ENCODE measurements at regions not wholly inside any gene's neighbourhood (a gene's known extent, or its start where the extent isn't known, plus 50 kb on each side); places are given as distances from the start of the nearest gene placed in this dataset.
"Not testable (repeated sequence)": the region's sequence is repeated elsewhere in the genome, so short reads cannot be mapped to it uniquely, and the experiment has no call there.

DNA sequence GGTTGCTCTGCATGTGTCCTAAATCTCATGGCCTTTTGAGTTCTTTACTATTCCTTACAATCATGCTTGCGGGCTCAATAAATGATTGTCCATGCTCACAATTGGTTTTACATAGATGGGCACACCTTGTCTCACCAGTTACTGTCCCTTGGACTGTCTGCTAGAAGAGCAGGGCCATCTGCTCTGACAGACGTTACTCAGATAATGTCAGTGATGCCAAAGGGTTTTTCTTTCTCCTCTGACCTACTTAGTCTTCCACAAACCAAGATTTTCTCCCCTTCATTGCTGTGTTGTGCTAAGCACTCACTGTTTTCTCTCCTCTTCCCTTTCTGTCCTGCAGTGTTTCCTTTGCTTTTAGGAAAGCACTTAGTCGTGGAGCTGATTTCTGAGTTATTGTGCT, 562.3 kb downstream of the KIF4B start:
- WGBS, 2 experiments (ENCODE audit: extremely low coverage in 2 of 2, insufficient read length in 1 of 2) = no CpG with 5 or more reads among the region's 3 CpGs

DNA sequence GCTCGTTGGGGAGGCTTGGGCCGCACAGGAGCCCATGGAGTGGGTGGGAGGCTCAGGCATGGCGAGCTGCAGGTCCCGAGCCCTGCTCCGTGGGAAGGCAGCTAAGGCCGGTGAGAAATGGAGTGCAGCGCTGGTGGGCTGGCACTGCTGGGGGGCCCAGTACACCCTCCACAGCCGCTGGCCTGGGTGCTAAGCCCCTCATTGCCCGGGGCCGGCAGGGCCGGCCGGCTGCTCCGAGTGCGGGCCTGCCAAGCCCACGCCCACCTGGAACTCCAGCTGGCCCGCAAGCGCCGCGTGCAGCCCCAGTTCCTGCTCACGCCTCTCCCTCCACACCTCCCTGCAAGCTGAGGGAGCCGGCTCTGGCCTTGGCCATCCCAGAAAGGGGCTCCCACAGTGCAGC, 573.3 kb downstream of the KIF4B start:
- H4K91ac ChIP-seq (ENCODE audit: insufficient read depth, low read depth, low read length); H3K4me1 ChIP-seq (ENCODE audit: control insufficient read depth, insufficient read depth, low read length); H4K20me1 ChIP-seq (ENCODE audit: insufficient read depth, low read length); H3K36me3 ChIP-seq (ENCODE audit: control insufficient read depth, insufficient read depth, low read length); H2AK9ac ChIP-seq (replicated peaks; ENCODE audit: low read depth, low read length, poor library complexity); ATAC-seq (ENCODE audit: low read depth); H2AK5ac ChIP-seq (ENCODE audit: low read depth, low read length); H3K23ac ChIP-seq (ENCODE audit: low read depth, low read length); H3K56ac ChIP-seq (ENCODE audit: extremely low read depth, insufficient read depth, low read length); POLR2A ChIA-PET (ENCODE audit: unreplicated experiment); H3K4me2 ChIP-seq (ENCODE audit: low read depth, low read length); DNase-seq; H4K8ac ChIP-seq (ENCODE audit: low read depth in 2 of 2, low read length in 2 of 2); H2BK120ac ChIP-seq (ENCODE audit: low read depth, low read length); dilution Hi-C loops (cut with HindIII; ENCODE audit: low sequenced_read_pairs, unreplicated experiment); CTCF ChIA-PET; H3K14ac ChIP-seq (replicated peaks; ENCODE audit: low read depth, low read length); BruUV-seq (replicated peaks); H3K9me1 ChIP-seq (ENCODE audit: insufficient read depth, low read length); H3K27ac ChIP-seq (ENCODE audit: insufficient read depth, low read length); H4K5ac ChIP-seq (ENCODE audit: low read depth, low read length); H3K4ac ChIP-seq (ENCODE audit: low read depth, low read length); H3K79me1 ChIP-seq (ENCODE audit: low read depth in 1 of 2, low read length in 2 of 2); H2AFZ ChIP-seq (replicated peaks; ENCODE audit: low read length, poor library complexity); intact Hi-C loops (cut with micrococcal nuclease); H2BK20ac ChIP-seq (ENCODE audit: low read depth, low read length); H3K27me3 ChIP-seq (ENCODE audit: control insufficient read depth, insufficient read depth, low read length); H2BK5ac ChIP-seq (ENCODE audit: low read depth, low read length, poor library complexity, severe bottlenecking); H3K4me3 ChIP-seq (ENCODE audit: insufficient read depth, low read depth, low read length); H3K9me3 ChIP-seq (ENCODE audit: control insufficient read depth, insufficient read depth, low read length); H2BK15ac ChIP-seq (ENCODE audit: low read depth, low read length); H3K9ac ChIP-seq (ENCODE audit: low read depth, low read length); H3K18ac ChIP-seq (ENCODE audit: low read depth, low read length); in situ Hi-C loops (cut with MboI; ENCODE audit: low sequenced_read_pairs): not testable (repeated sequence)
- no CpG with 5 or more reads among the region's 21 CpGs for WGBS, 2 experiments (ENCODE audit: extremely low coverage in 2 of 2, insufficient read length in 1 of 2)

More for the DNA sequence above, 562.3 kb downstream of the KIF4B start:
- H3K4me1 ChIP-seq (ENCODE audit: control insufficient read depth, insufficient read depth, low read length) = no peaks in the 10 kb centered on the region
- ChIA-PET POLR2A (ENCODE audit: unreplicated experiment) (no interaction called here), CTCF (no interaction called here)
- DNase-seq (no peak), ATAC-seq (ENCODE audit: low read depth) (no peak)
- no peak overlapping the region for H3K4me3 ChIP-seq (ENCODE audit: insufficient read depth, low read depth, low read length)
- H4K91ac ChIP-seq (ENCODE audit: insufficient read depth, low read depth, low read length) = no peak overlapping the region
- no peak overlapping the region for H3K23ac ChIP-seq (ENCODE audit: low read depth, low read length)
- no peak overlapping the region for H3K4me2 ChIP-seq (ENCODE audit: low read depth, low read length)
- dilution Hi-C loops (cut with HindIII; ENCODE audit: low sequenced_read_pairs, unreplicated experiment) (no loop called here), intact Hi-C loops (cut with micrococcal nuclease) (no loop called here), in situ Hi-C loops (cut with MboI; ENCODE audit: low sequenced_read_pairs) (no loop called here)
- no peak overlapping the region for H2AFZ ChIP-seq (replicated peaks; ENCODE audit: low read length, poor library complexity)
- BruUV-seq (replicated peaks) = no TSS peak
- H2BK5ac ChIP-seq (ENCODE audit: low read depth, low read length, poor library complexity, severe bottlenecking) = no peak overlapping the region
- no peaks in the 10 kb centered on the region for H3K36me3 ChIP-seq (ENCODE audit: control insufficient read depth, insufficient read depth, low read length)
- H2BK15ac ChIP-seq (ENCODE audit: low read depth, low read length) = no peak overlapping the region
- no peak overlapping the region for H2AK9ac ChIP-seq (replicated peaks; ENCODE audit: low read depth, low read length, poor library complexity)
- no peak overlapping the region for H3K27ac ChIP-seq (ENCODE audit: insufficient read depth, low read length)
- H4K8ac ChIP-seq (ENCODE audit: low read depth in 2 of 2, low read length in 2 of 2) = no peak overlapping the region
- H3K79me1 ChIP-seq (ENCODE audit: low read depth in 1 of 2, low read length in 2 of 2) = no peaks in the 10 kb centered on the region
- H3K18ac ChIP-seq (ENCODE audit: low read depth, low read length) = no peak overlapping the region
- no peak overlapping the region for H2BK120ac ChIP-seq (ENCODE audit: low read depth, low read length)
- no peak overlapping the region for H2BK20ac ChIP-seq (ENCODE audit: low read depth, low read length)
- no peaks in the 10 kb centered on the region for H3K27me3 ChIP-seq (ENCODE audit: control insufficient read depth, insufficient read depth, low read length)
- H3K56ac ChIP-seq (ENCODE audit: extremely low read depth, insufficient read depth, low read length) = no peak overlapping the region
- H4K20me1 ChIP-seq (ENCODE audit: insufficient read depth, low read length) = no peaks in the 10 kb centered on the region
- no peak overlapping the region for H3K14ac ChIP-seq (replicated peaks; ENCODE audit: low read depth, low read length)
- H2AK5ac ChIP-seq (ENCODE audit: low read depth, low read length) = no peak overlapping the region
- TF ChIP-seq, protein P1, sequence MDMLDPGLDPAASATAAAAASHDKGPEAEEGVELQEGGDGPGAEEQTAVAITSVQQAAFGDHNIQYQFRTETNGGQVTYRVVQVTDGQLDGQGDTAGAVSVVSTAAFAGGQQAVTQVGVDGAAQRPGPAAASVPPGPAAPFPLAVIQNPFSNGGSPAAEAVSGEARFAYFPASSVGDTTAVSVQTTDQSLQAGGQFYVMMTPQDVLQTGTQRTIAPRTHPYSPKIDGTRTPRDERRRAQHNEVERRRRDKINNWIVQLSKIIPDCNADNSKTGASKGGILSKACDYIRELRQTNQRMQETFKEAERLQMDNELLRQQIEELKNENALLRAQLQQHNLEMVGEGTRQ (IDR thresholded peaks at IDR 0.05; ENCODE audit: low read depth, low read length) = no peak
- TF ChIP-seq NFE2L2 (IDR thresholded peaks at IDR 0.05; ENCODE audit: low read depth, low read length) (no peak), CEBPB (IDR thresholded peaks at IDR 0.05; ENCODE audit: low read depth, low read length) (no peak), MXI1 (IDR thresholded peaks at IDR 0.05; ENCODE audit: borderline replicate concordance, low read depth, low read length) (no peak), RAD21 (IDR thresholded peaks at IDR 0.05; ENCODE audit: low read length) (no peak), MAZ (IDR thresholded peaks at IDR 0.05; ENCODE audit: borderline replicate concordance, low read depth, low read length) (no peak)
- TF ChIP-seq, protein P2, sequence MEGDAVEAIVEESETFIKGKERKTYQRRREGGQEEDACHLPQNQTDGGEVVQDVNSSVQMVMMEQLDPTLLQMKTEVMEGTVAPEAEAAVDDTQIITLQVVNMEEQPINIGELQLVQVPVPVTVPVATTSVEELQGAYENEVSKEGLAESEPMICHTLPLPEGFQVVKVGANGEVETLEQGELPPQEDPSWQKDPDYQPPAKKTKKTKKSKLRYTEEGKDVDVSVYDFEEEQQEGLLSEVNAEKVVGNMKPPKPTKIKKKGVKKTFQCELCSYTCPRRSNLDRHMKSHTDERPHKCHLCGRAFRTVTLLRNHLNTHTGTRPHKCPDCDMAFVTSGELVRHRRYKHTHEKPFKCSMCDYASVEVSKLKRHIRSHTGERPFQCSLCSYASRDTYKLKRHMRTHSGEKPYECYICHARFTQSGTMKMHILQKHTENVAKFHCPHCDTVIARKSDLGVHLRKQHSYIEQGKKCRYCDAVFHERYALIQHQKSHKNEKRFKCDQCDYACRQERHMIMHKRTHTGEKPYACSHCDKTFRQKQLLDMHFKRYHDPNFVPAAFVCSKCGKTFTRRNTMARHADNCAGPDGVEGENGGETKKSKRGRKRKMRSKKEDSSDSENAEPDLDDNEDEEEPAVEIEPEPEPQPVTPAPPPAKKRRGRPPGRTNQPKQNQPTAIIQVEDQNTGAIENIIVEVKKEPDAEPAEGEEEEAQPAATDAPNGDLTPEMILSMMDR (conservative IDR thresholded peaks at IDR 0.05; ENCODE audit: low read depth, low read length) = no peak
- no peak overlapping the region for H4K5ac ChIP-seq (ENCODE audit: low read depth, low read length)
- peaks cover 6% of the 10 kb centered on the region; the same call in 1 of the 2 replicates for H3K9me3 ChIP-seq (ENCODE audit: control insufficient read depth, insufficient read depth, low read length)
- no peak overlapping the region for H3K4ac ChIP-seq (ENCODE audit: low read depth, low read length)
- no peaks in the 10 kb centered on the region for H3K9me1 ChIP-seq (ENCODE audit: insufficient read depth, low read length)
- no peak overlapping the region for H3K9ac ChIP-seq (ENCODE audit: low read depth, low read length)
